BE2C (cell line): ENCODE measurements at regions not wholly inside any gene's neighbourhood (a gene's known extent, or its start where the extent isn't known, plus 50 kb on each side); places are given as distances from the start of the nearest gene placed in this dataset.

Source experiments
- DNase-seq: peaks from one replicate; pipeline ENCODE4 v3.0.0-alpha.2; 2020
- H3K27me3 ChIP-seq: fragments of 250-450 bp; sonication (Bioruptor Pico); 2 replicates; pipeline ENCODE4 v1.5.1; 2020; ENCODE audit warnings: mild to moderate bottlenecking
- H3K36me3 ChIP-seq: fragments of 250-450 bp; sonication (Bioruptor Pico); 2 replicates; pipeline ENCODE4 v1.5.1; 2020; ENCODE audit warnings: mild to moderate bottlenecking
- H3K4me1 ChIP-seq: fragments of 250-450 bp; sonication (Bioruptor Pico); 2 replicates; pipeline ENCODE4 v1.5.1; 2020
- H3K4me3 ChIP-seq: 2 replicates; pipeline ENCODE4 v1.5.1; 2011; ENCODE audit warnings: low read depth, low read length
- H3K9me3 ChIP-seq: fragments of 250-450 bp; sonication (Bioruptor Pico); 2 replicates; pipeline ENCODE4 v1.5.1; 2020
- TF ChIP-seq, protein P1 (sequence below): IDR thresholded peaks from 2 replicates; pipeline ENCODE4 v1.5.1; 2012; ENCODE audit warnings: mild to moderate bottlenecking, low read depth, low read length

DNA sequence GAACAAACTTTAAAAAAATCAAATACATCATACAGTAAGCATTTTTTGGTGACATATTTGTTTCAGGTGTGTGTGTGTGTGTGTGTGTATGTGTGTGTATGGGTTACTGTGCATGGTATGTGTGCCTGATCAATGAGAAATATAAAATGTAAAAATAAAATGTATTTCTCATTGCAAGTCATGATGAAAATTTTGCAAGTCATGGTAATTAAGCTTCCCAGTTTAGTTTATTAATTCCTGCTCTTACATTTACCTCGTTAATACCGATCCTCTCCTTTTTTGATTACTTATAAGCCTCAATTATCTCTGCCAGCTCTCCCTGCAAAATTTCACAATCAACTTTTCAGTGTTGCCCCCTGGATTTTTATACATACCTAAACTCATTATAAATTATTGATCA is 114.6 kb upstream of the ADGRL3 start:
- Histone ChIP-seq H3K9me3 (no peaks in the 10 kb centered on the region), H3K4me1 (no peaks in the 10 kb centered on the region), H3K4me3 (no peak overlapping the region), H3K27me3 (no peaks in the 10 kb centered on the region), H3K36me3 (no peaks in the 10 kb centered on the region)
- DNase-seq = no peak
- TF ChIP-seq, protein P1, sequence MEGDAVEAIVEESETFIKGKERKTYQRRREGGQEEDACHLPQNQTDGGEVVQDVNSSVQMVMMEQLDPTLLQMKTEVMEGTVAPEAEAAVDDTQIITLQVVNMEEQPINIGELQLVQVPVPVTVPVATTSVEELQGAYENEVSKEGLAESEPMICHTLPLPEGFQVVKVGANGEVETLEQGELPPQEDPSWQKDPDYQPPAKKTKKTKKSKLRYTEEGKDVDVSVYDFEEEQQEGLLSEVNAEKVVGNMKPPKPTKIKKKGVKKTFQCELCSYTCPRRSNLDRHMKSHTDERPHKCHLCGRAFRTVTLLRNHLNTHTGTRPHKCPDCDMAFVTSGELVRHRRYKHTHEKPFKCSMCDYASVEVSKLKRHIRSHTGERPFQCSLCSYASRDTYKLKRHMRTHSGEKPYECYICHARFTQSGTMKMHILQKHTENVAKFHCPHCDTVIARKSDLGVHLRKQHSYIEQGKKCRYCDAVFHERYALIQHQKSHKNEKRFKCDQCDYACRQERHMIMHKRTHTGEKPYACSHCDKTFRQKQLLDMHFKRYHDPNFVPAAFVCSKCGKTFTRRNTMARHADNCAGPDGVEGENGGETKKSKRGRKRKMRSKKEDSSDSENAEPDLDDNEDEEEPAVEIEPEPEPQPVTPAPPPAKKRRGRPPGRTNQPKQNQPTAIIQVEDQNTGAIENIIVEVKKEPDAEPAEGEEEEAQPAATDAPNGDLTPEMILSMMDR = no peak

DNA sequence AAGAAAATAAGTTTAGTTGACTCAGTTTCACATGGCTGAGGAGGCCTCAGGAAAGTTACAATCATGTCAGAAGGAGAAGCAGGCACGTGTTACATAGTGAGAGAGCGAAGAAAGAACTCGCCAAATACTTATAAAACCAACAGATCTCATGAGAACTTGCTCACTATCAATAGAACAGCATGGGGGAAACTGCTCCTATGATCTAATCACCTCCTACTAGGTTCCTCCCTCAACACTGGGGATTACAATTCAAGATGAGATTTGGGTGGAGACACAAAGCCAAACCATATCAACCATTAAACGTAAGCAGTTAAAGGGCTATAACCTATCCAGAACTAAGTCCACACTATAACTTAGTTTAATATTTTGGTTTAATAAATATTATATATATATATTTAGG is 113.8 kb upstream of the ADGRL3 start:
- H3K4me1 ChIP-seq = no peaks in the 10 kb centered on the region
- TF ChIP-seq, protein P1 = no peak
- DNase-seq = no peak
- H3K4me3 ChIP-seq = no peak overlapping the region
- no peaks in the 10 kb centered on the region for H3K36me3 ChIP-seq
- no peaks in the 10 kb centered on the region for H3K9me3 ChIP-seq
- no peaks in the 10 kb centered on the region for H3K27me3 ChIP-seq

DNA sequence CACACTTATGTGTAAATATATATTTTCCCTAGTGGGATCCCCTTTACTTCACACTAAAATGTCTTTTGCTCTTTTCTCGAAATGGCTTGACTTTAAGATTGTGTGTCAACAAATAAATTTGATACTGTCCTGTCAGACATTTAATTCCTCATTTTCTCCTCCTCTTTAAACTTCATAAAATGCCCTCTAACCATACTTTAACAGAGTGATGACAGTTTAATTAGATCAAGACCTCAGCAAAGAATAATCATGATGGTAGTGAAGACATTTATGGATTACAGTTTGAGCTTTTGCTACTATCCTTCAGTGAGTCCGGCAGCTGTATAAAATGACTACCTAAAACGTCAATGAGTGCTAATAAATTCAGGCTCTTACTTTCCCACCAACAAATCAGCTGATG is 113.1 kb upstream of the ADGRL3 start:
- H3K4me3 ChIP-seq = no peak overlapping the region
- no peak for DNase-seq
- TF ChIP-seq, protein P1 = no peak
- no peaks in the 10 kb centered on the region for H3K4me1 ChIP-seq
- H3K36me3 ChIP-seq = no peaks in the 10 kb centered on the region
- H3K27me3 ChIP-seq = no peaks in the 10 kb centered on the region
- H3K9me3 ChIP-seq = no peaks in the 10 kb centered on the region

DNA sequence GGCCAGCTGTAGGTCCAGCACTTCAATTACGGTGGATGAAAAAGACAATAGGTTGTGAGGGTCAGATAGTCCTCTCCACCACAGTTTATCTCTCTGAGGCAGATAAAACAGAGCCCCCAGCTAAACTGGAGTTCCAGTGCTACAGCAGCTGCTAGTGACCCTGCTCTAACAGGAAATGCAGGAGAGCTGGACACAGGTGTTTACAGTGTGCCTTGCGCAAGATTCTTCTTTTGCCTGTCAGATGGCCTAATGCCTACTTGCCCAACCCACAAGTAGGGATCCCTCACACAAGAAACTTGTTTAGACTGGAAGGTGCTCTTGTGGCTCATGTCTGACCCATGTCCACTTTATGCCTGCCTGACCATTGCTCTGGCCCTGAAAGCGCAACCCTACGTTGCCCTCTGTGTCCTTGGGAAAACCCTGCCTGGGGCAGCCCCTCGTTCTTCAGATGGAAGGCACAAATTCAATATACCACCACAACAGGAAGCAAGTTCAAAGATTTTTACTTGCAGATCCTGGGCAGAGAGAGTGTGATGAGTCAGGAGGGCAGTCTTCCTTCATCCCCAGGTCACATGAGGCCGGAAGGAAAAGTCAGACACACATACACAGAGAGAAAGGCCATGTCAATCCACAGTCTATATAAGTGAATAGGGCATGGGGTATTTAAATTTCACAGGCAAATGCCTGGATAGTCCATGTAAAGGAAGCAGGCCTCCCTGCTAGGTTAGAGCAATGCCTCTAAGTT is 105.1 kb upstream of the ADGRL3 start:
- H3K9me3 ChIP-seq = no peaks in the 10 kb centered on the region
- no peak for DNase-seq

DNA sequence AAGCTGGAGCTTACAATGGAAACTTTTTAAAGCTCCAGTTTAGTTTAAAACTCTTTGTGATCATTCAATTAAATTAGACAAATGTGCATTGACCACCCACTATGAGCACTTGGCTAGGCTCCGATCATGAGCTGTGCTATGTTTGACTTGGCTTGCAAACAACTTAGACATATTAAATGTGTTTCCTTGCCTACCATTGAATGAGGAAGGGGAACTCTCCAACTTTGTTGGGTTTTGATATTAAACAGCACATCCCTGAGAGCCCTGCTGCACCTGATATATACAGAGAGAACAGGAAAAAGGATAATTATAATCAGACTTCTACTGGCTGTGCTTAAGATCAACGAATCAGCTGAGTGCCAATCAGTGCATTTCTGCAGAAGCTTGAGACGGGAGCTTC is 71.4 kb upstream of the ADGRL3 start:
- Histone ChIP-seq H3K27me3 (no peaks in the 10 kb centered on the region), H3K9me3 (no peaks in the 10 kb centered on the region; the same call in 1 of the 2 replicates), H3K36me3 (no peaks in the 10 kb centered on the region), H3K4me3 (no peak overlapping the region), H3K4me1 (no peaks in the 10 kb centered on the region)
- no peak for DNase-seq
- TF ChIP-seq, protein P1 = no peak

More for the DNA sequence above, 105.1 kb upstream of the ADGRL3 start:
- Histone ChIP-seq H3K36me3 (no peaks in the 10 kb centered on the region), H3K4me1 (no peaks in the 10 kb centered on the region), H3K27me3 (no peaks in the 10 kb centered on the region), H3K4me3 (no peak overlapping the region)
- TF ChIP-seq, protein P1 = no peak

DNA sequence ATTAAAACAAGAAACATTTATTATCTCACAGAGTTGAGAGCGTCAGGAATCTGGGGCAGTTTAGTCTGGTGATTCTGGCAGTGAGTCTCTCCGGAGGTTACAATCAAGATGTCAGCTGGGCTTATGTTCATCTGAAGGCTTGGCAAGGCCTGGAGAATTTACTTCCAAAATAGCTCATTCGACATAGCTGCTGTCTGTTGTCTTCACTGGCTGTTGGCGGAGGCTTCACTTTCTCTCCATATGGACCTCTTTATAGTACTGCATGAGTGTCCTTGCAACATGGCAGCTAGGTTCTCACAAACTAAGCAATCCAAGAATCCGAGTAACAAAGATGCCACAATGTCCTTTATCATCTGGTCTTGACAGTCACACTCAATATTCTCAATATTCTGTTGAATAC is 70.2 kb upstream of the ADGRL3 start:
- no peaks in the 10 kb centered on the region; the same call in 1 of the 2 replicates for H3K9me3 ChIP-seq
- TF ChIP-seq, protein P1 = no peak
- no peaks in the 10 kb centered on the region for H3K36me3 ChIP-seq
- DNase-seq = no peak
- H3K4me1 ChIP-seq = no peaks in the 10 kb centered on the region
- H3K27me3 ChIP-seq = no peaks in the 10 kb centered on the region
- no peak overlapping the region for H3K4me3 ChIP-seq
